ENCODE measurements at regions not wholly inside any gene's neighbourhood (a gene's known extent, or its start where the extent isn't known, plus 50 kb on each side); places are given as distances from the start of the nearest gene placed in this dataset.

DNA sequence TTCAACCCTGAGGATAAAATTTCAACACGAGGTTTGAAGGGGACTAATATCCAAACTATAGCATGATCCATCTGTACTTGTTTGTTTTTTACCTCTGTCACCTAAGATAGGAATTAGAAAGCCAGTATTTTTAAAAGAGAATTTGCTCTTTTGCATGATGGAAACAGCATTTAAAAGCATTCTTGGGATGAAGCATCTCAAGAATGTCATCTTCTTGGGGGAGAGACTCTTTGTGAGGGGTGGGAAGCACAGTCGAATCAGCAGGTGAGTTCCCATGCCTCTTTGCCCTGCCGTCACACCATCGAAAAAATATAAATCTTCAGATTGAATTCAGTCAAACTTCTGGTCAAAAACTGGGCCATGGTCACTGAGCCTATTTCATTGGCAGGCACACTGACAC is 55.3 kb upstream of the BCHE start:
- TF ChIP-seq, protein P1, sequence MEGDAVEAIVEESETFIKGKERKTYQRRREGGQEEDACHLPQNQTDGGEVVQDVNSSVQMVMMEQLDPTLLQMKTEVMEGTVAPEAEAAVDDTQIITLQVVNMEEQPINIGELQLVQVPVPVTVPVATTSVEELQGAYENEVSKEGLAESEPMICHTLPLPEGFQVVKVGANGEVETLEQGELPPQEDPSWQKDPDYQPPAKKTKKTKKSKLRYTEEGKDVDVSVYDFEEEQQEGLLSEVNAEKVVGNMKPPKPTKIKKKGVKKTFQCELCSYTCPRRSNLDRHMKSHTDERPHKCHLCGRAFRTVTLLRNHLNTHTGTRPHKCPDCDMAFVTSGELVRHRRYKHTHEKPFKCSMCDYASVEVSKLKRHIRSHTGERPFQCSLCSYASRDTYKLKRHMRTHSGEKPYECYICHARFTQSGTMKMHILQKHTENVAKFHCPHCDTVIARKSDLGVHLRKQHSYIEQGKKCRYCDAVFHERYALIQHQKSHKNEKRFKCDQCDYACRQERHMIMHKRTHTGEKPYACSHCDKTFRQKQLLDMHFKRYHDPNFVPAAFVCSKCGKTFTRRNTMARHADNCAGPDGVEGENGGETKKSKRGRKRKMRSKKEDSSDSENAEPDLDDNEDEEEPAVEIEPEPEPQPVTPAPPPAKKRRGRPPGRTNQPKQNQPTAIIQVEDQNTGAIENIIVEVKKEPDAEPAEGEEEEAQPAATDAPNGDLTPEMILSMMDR (conservative IDR thresholded peaks at IDR 0.05; ENCODE audit: low read depth, low read length), result no peak
- TF ChIP-seq EZH2 (IDR thresholded peaks at IDR 0.05; ENCODE audit: borderline replicate concordance, low read depth, low read length, poor library complexity, severe bottlenecking), result no peak

All from A673 (cell line).